HEK293T (cell line): ENCODE measurements at regions not wholly inside any gene's neighbourhood (a gene's known extent, or its start where the extent isn't known, plus 50 kb on each side); places are given as distances from the start of the nearest gene placed in this dataset.

Experiments used
- CTCF ChIA-PET: fragments of 350-600 bp; formaldehyde crosslinking; extraction: SDS; loops from one replicate; lab custom pipeline; 2021; ENCODE audit warnings: antibody characterized with exemption, inconsistent platforms; lab: Yijun Ruan, JAX
- POLR2A ChIA-PET: fragments of 350-600 bp; formaldehyde crosslinking; extraction: SDS; loops from one replicate; lab custom pipeline; 2020; ENCODE audit warnings: antibody characterized with exemption, inconsistent platforms; lab: Yijun Ruan, JAX
- DNase-seq: peaks from one replicate; pipeline ENCODE4 v3.0.0; 2012; ENCODE audit warnings: mixed read lengths; ENCODE audit errors: extremely low spot score
- ARNT ChIP-seq: fragments of 450-650 bp; IDR thresholded peaks from 2 replicates; pipeline ENCODE4 v1.6.1; 2017; ENCODE audit warnings: mild to moderate bottlenecking
- BHLHE40 ChIP-seq: fragments of 450-650 bp; IDR thresholded peaks from 2 replicates; pipeline ENCODE4 v1.6.1; 2016; ENCODE audit warnings: mild to moderate bottlenecking, moderate library complexity, borderline replicate concordance
- CTBP1 ChIP-seq: fragments of 450-650 bp; IDR thresholded peaks from 2 replicates; pipeline ENCODE4 v1.6.1; 2016; ENCODE audit warnings: borderline replicate concordance
- ELF4 ChIP-seq: fragments of 450-650 bp; IDR thresholded peaks from 2 replicates; pipeline ENCODE4 v1.6.1; 2017; ENCODE audit warnings: antibody characterized with exemption
- FOXA1 ChIP-seq: fragments of 450-650 bp; IDR thresholded peaks from 2 replicates; pipeline ENCODE4 v1.6.1; 2016; ENCODE audit warnings: mild to moderate bottlenecking
- FOXK2 ChIP-seq: fragments of 450-650 bp; IDR thresholded peaks from 2 replicates; pipeline ENCODE4 v1.6.1; 2016; ENCODE audit warnings: mild to moderate bottlenecking
- FOXM1 ChIP-seq: fragments of 450-650 bp; IDR thresholded peaks from 2 replicates; pipeline ENCODE4 v1.6.1; 2017; ENCODE audit warnings: mild to moderate bottlenecking, borderline replicate concordance
- HDGF ChIP-seq: fragments of 450-650 bp; IDR thresholded peaks from 2 replicates; pipeline ENCODE4 v1.6.1; 2017; ENCODE audit warnings: antibody characterized with exemption, borderline replicate concordance
- L3MBTL2 ChIP-seq: fragments of 450-650 bp; conservative IDR thresholded peaks from 2 replicates; pipeline ENCODE4 v1.6.1; 2016; ENCODE audit warnings: mild to moderate bottlenecking
- LEF1 ChIP-seq: fragments of 450-650 bp; IDR thresholded peaks from 2 replicates; pipeline ENCODE4 v1.6.1; 2017; ENCODE audit warnings: mild to moderate bottlenecking, borderline replicate concordance
- NFRKB ChIP-seq: fragments of 450-650 bp; IDR thresholded peaks from 2 replicates; pipeline ENCODE4 v1.6.1; 2016; ENCODE audit warnings: mild to moderate bottlenecking, moderate library complexity
- SP1 ChIP-seq: fragments of 450-650 bp; IDR thresholded peaks from 2 replicates; pipeline ENCODE4 v1.6.1; 2017
- SUZ12 ChIP-seq: fragments of 450-650 bp; IDR thresholded peaks from 2 replicates; pipeline ENCODE4 v1.6.1; 2016; ENCODE audit warnings: mild to moderate bottlenecking
- TARDBP ChIP-seq: fragments of 450-650 bp; IDR thresholded peaks from 2 replicates; pipeline ENCODE4 v1.6.1; 2016
- ZNF384 ChIP-seq: fragments of 450-650 bp; IDR thresholded peaks from 2 replicates; pipeline ENCODE4 v1.6.1; 2016
- TF ChIP-seq, protein P1 (sequence below): fragments of 450-650 bp; IDR thresholded peaks from 2 replicates; pipeline ENCODE4 v1.6.1; 2016

DNA sequence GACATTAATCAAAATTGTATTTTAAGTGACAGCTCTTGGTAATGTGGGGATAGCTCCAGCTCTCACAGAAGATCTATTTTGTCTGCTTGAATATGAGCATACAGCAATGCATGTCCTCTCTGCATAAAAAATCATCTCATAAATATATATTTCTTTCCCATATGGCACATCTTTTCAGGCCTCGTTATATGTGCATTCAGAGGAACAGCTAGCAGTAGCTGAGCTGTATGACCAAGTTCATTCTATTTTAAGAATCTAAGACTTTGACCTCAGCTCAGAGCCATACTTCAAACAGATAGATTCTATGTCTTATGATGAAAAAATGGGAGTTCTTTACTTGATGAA, 487.2 kb downstream of the ARHGEF28 start:
- DNase-seq: no peak
- ChIA-PET POLR2A (no interaction called here), CTCF (interaction anchor here (0.7 kb wide), 1 partner anchor 9 kb away, joined by 3 read pairs; no protein-coding TSS in a partner anchor)
- TF ChIP-seq SP1 (no peak), SUZ12 (no peak), HDGF (no peak), ARNT (no peak), NFRKB (no peak), FOXM1 (no peak), CTBP1 (no peak), BHLHE40 (no peak), L3MBTL2 (no peak), FOXA1 (no peak), TARDBP (no peak), LEF1 (no peak), ZNF384 (no peak), ELF4 (no peak), FOXK2 (no peak)
- TF ChIP-seq, protein P1, sequence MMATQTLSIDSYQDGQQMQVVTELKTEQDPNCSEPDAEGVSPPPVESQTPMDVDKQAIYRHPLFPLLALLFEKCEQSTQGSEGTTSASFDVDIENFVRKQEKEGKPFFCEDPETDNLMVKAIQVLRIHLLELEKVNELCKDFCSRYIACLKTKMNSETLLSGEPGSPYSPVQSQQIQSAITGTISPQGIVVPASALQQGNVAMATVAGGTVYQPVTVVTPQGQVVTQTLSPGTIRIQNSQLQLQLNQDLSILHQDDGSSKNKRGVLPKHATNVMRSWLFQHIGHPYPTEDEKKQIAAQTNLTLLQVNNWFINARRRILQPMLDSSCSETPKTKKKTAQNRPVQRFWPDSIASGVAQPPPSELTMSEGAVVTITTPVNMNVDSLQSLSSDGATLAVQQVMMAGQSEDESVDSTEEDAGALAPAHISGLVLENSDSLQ: no peak

DNA sequence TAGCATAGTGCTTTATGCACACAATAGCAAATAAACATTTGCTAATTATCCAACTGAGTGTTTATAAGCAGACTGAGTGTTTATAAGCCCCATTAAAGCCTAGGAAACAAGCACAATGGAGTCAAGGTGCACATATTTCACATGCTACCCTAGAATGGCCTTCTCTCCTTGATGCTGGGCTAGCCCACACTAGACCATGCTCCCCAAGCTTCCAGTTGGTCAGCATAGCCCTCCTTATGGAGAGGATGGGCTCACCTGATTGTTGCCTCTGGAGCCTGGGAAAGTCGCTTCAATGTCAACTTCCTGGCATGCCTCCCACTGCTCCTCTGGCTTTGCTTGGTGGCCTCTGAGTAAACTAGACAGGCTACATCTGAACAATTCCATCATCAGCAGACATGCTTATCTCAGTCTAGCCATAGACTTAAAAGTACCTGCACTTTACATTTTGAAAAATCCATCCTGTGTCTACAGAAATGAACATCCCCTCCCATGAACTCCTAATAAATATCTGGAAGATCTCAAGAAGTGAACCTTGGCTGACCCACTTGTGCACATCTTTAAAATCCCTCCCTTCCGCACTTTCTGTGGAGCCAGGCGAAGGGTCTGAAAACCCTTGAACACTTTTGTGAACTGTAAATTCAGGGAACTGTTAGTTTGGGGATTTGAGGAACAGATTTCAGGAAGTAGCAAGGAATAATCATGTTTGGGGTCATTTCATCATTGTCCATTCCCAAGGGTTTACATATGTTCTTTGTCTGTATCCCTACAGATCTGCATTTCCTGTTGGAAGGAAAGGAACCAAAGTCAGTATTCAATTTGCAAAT, 486.6 kb downstream of the ARHGEF28 start:
- ChIA-PET CTCF (no interaction called here), POLR2A (no interaction called here)
- no peak for DNase-seq
- no peak for TF ChIP-seq SP1
- TF ChIP-seq LEF1: no peak
- no peak for TF ChIP-seq ZNF384
- TF ChIP-seq TARDBP: no peak
- TF ChIP-seq, protein P1: no peak
- TF ChIP-seq FOXM1: no peak
- no peak for TF ChIP-seq BHLHE40
- no peak for TF ChIP-seq NFRKB
- no peak for TF ChIP-seq ARNT
- TF ChIP-seq CTBP1: no peak
- no peak for TF ChIP-seq L3MBTL2

DNA sequence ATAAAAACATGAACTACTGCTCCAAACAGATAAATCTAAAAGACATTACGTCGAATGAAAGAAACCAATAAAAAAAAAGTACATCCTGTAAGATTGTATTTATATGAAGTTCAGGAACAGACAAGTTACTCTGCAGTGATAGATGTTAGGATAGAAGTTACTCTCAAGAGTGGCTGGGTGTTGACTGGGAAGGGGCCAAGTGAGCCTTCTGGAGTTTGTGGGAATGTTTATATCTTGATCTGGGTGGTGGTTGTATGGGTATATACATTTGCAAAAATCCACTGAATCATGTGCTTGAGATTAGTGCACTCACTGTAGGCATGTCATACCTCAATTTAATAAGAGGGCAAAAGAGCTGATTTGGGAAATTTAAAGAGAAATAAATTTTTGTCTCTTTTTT, 485.8 kb downstream of the ARHGEF28 start:
- no peak for TF ChIP-seq ELF4
- TF ChIP-seq SP1: no peak
- no peak for TF ChIP-seq CTBP1
- TF ChIP-seq FOXK2: no peak
- no peak for TF ChIP-seq TARDBP
- POLR2A ChIA-PET: no interaction called here
- CTCF ChIA-PET: no interaction called here
- no peak for DNase-seq

DNA sequence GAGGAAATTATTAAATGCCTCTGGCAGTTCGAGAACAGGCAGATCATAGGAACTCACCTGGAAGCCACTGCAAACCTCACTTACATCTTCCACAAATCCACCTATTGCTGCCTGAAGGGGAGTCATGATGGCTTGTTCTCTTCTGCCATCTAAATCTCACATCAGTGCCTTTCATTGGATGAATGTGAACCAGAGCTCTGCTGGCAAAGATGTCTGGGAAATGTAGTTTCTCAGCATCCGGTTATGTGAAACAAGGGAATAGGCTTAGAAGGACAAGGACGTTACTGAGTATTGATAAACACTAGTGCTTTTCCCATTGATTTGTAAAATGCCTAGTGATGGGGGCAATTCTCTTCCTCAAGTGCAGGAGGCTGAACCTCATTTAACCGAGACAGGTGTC, 483.3 kb downstream of the ARHGEF28 start:
- DNase-seq: no peak
- ChIA-PET POLR2A (no interaction called here), CTCF (no interaction called here)
- TF ChIP-seq BHLHE40 (no peak), TARDBP (no peak), FOXA1 (no peak), NFRKB (no peak), L3MBTL2 (no peak)

DNA sequence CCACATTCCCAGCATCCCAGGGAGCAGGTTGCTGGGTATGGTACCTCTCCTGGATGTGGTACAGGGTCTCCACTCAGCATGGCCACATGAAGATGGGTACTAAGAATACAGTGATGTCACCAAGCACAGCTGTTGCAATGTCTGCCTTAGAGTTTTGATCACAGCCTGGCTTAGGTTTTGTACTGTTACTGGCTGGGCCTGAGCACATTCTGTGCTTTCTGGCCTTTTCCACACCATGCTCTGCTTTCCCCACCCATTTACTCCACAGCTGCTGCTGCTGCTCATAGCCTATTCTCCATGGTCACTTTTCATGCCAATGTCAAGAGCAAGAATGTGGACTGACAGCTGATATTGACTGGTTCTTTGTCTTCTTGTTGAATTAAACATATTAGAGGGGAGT, 481.9 kb downstream of the ARHGEF28 start:
- ChIA-PET CTCF (interaction anchor here (0.6 kb wide), 1 partner anchor 105 kb away, joined by 3 read pairs; no protein-coding TSS in a partner anchor), POLR2A (no interaction called here)
- TF ChIP-seq ARNT (no peak), L3MBTL2 (no peak), SP1 (no peak), TARDBP (no peak), FOXM1 (no peak), NFRKB (no peak), BHLHE40 (no peak), FOXA1 (no peak)
- DNase-seq: no peak

DNA sequence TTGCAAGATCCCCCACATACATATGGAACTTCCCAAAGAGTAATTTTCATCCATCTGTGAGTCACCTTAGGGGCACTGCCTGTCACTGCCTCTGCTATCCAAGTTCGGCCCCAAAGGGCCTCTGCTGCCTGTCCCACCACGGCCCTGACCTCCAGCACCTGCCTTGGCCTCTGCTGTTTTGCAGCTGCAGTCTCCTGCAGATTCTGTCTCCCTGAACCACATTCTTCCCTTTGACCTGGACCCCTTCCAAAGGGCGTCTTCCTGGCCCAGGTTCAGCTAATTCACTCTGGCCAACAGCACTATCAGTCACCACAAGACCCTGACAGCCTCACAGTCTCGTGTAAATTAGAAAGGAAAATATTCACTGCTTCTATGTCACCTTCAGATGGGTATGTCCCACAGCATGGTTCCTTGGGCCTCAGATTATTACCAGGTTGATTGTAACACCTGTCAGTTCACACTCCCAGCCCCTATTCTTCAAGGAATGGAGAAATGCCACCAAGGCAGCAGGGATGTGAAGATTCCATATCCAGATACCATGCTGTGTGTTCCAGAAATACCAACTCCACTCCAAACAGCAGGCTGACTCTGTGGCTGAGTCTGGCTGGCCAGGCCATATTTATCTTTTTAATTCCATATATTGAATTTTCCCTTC, 479.3 kb downstream of the ARHGEF28 start:
- POLR2A ChIA-PET: no interaction called here
- DNase-seq: no peak
- TF ChIP-seq L3MBTL2 (no peak), FOXK2 (no peak), NFRKB (no peak), SP1 (no peak), HDGF (no peak), FOXM1 (no peak), FOXA1 (no peak), ZNF384 (no peak), ELF4 (no peak), LEF1 (no peak), ARNT (no peak)
- CTCF ChIA-PET: no interaction called here
